ENCODE measurements at regions not wholly inside any gene's neighbourhood (a gene's known extent, or its start where the extent isn't known, plus 50 kb on each side); places are given as distances from the start of the nearest gene placed in this dataset.

GRCh38 chr15:69987492-69988489 is 109.9 kb downstream of the TLE3 start:
- TF ChIP-seq POLR2A (IDR thresholded peaks at IDR 0.05) (no peak), CTCF (IDR thresholded peaks at IDR 0.05) (no peak)

All from vagina (tissue), 2 donors.